ENCODE measurements at regions not wholly inside any gene's neighbourhood (a gene's known extent, or its start where the extent isn't known, plus 50 kb on each side); places are given as distances from the start of the nearest gene placed in this dataset.

- peaks cover 0 to 4% of the 10 kb centered on the region in 2 donors for H3K4me1 ChIP-seq (ENCODE audit: control insufficient read depth in 2 of 2, insufficient read depth in 1 of 2, low read depth in 1 of 2, low read length in 2 of 2)
Observed at GRCh38 chr11:20251496-20251895, 91.2 kb upstream of the DBX1 start.

GRCh38 chr11:20250644-20251247 is 90.5 kb upstream of the DBX1 start:
- H2BK120ac ChIP-seq (ENCODE audit: low read depth, low read length): no peak overlapping the region
- H4K91ac ChIP-seq (ENCODE audit: low read depth, low read length, poor library complexity): no peak overlapping the region
- H3K9ac ChIP-seq (ENCODE audit: low read depth, low read length, poor library complexity): no peak overlapping the region
- no peaks in the 10 kb centered on the region for H3K9me3 ChIP-seq (replicated peaks in 1 of 2; ENCODE audit: control insufficient read depth in 2 of 2, insufficient read depth in 1 of 2, low read depth in 1 of 2, low read length in 2 of 2)
- H3K4me2 ChIP-seq (ENCODE audit: insufficient read depth, low read length, poor library complexity, severe bottlenecking): no peak overlapping the region
- no peak overlapping the region for H3K4ac ChIP-seq (ENCODE audit: low read length)
- H2BK15ac ChIP-seq (ENCODE audit: low read length): no peak overlapping the region
- H3K23ac ChIP-seq (ENCODE audit: low read depth, low read length, poor library complexity): no peak overlapping the region
- peaks cover 0 to 99% (median 0%) of the 10 kb centered on the region in 3 experiments for H3K27me3 ChIP-seq (ENCODE audit: control insufficient read depth in 3 of 3, insufficient read depth in 3 of 3, low read depth in 1 of 3, low read length in 3 of 3)
- H3K4me3 ChIP-seq (ENCODE audit: low read length in 2 of 2): no peak overlapping the region
- no CpG with 5 or more reads among the region's 3 CpGs for WGBS, 2 donors (ENCODE audit: extremely low coverage in 2 of 2, insufficient read length in 2 of 2, insufficient replicate concordance in 1 of 2)
- no peak overlapping the region for H3K14ac ChIP-seq (ENCODE audit: low read length)
- H3K79me1 ChIP-seq (ENCODE audit: low read depth, low read length): no peaks in the 10 kb centered on the region
- no peak overlapping the region for H2AK5ac ChIP-seq (ENCODE audit: low read depth, low read length)
- peaks cover 0 to 8% of the 10 kb centered on the region in 2 donors for H3K4me1 ChIP-seq (ENCODE audit: control insufficient read depth in 2 of 2, insufficient read depth in 1 of 2, low read depth in 1 of 2, low read length in 2 of 2)
- no peaks in the 10 kb centered on the region for H3K36me3 ChIP-seq (replicated peaks in 1 of 2; ENCODE audit: control insufficient read depth in 2 of 2, insufficient read depth in 2 of 2, low read length in 2 of 2)
- no peak overlapping the region for H2AFZ ChIP-seq (ENCODE audit: low read length)
- no peak overlapping the region for H3K27ac ChIP-seq (replicated peaks; ENCODE audit: low read length)
- no peak overlapping the region for H2BK5ac ChIP-seq (ENCODE audit: low read length)
- no peak for DNase-seq (ENCODE audit: low spot score)
- no peak overlapping the region for H4K8ac ChIP-seq (ENCODE audit: low read depth, low read length)
- H3K18ac ChIP-seq (ENCODE audit: low read length): no peak overlapping the region
- no peak overlapping the region for H2BK12ac ChIP-seq (ENCODE audit: low read length)

More at GRCh38 chr11:20251496-20251895, 91.2 kb upstream of the DBX1 start:
- Histone ChIP-seq H3K36me3 (replicated peaks in 1 of 2; ENCODE audit: control insufficient read depth in 2 of 2, insufficient read depth in 2 of 2, low read length in 2 of 2) (no peaks in the 10 kb centered on the region), H3K9me3 (replicated peaks in 1 of 2; ENCODE audit: control insufficient read depth in 2 of 2, insufficient read depth in 1 of 2, low read depth in 1 of 2, low read length in 2 of 2) (no peaks in the 10 kb centered on the region), H4K91ac (ENCODE audit: low read depth, low read length, poor library complexity) (no peak overlapping the region), H3K27me3 (ENCODE audit: control insufficient read depth in 3 of 3, insufficient read depth in 3 of 3, low read depth in 1 of 3, low read length in 3 of 3) (peaks cover 0 to 99% (median 0%) of the 10 kb centered on the region in 3 experiments), H2BK15ac (ENCODE audit: low read length) (no peak overlapping the region), H2BK5ac (ENCODE audit: low read length) (no peak overlapping the region), H2BK12ac (ENCODE audit: low read length) (no peak overlapping the region), H2AK5ac (ENCODE audit: low read depth, low read length) (no peak overlapping the region), H4K8ac (ENCODE audit: low read depth, low read length) (no peak overlapping the region), H2AFZ (ENCODE audit: low read length) (no peak overlapping the region), H3K9ac (ENCODE audit: low read depth, low read length, poor library complexity) (no peak overlapping the region), H3K79me1 (ENCODE audit: low read depth, low read length) (no peaks in the 10 kb centered on the region), H3K18ac (ENCODE audit: low read length) (no peak overlapping the region), H3K14ac (ENCODE audit: low read length) (no peak overlapping the region), H3K27ac (replicated peaks; ENCODE audit: low read length) (no peak overlapping the region), H3K23ac (ENCODE audit: low read depth, low read length, poor library complexity) (no peak overlapping the region), H3K4me2 (ENCODE audit: insufficient read depth, low read length, poor library complexity, severe bottlenecking) (no peak overlapping the region), H2BK120ac (ENCODE audit: low read depth, low read length) (no peak overlapping the region), H3K4me3 (ENCODE audit: low read length in 2 of 2) (no peak overlapping the region), H3K4ac (ENCODE audit: low read length) (no peak overlapping the region)
- no peak for DNase-seq (ENCODE audit: low spot score)
- WGBS, 2 donors (ENCODE audit: extremely low coverage in 2 of 2, insufficient read length in 2 of 2, insufficient replicate concordance in 1 of 2): no CpG with 5 or more reads among the region's 3 CpGs

- Histone ChIP-seq H2BK12ac (ENCODE audit: low read length) (no peak overlapping the region), H3K9me3 (replicated peaks in 1 of 2; ENCODE audit: control insufficient read depth in 2 of 2, insufficient read depth in 1 of 2, low read depth in 1 of 2, low read length in 2 of 2) (no peaks in the 10 kb centered on the region), H3K27me3 (ENCODE audit: control insufficient read depth in 3 of 3, insufficient read depth in 3 of 3, low read depth in 1 of 3, low read length in 3 of 3) (peaks cover 0 to 91% (median 0%) of the 10 kb centered on the region in 3 experiments), H2AK5ac (ENCODE audit: low read depth, low read length) (no peak overlapping the region), H3K4me1 (ENCODE audit: control insufficient read depth in 2 of 2, insufficient read depth in 1 of 2, low read depth in 1 of 2, low read length in 2 of 2) (peaks cover 0 to 8% of the 10 kb centered on the region in 2 donors), H4K91ac (ENCODE audit: low read depth, low read length, poor library complexity) (no peak overlapping the region), H3K9ac (ENCODE audit: low read depth, low read length, poor library complexity) (no peak overlapping the region), H3K36me3 (replicated peaks in 1 of 2; ENCODE audit: control insufficient read depth in 2 of 2, insufficient read depth in 2 of 2, low read length in 2 of 2) (no peaks in the 10 kb centered on the region), H3K4me2 (ENCODE audit: insufficient read depth, low read length, poor library complexity, severe bottlenecking) (no peak overlapping the region), H3K18ac (ENCODE audit: low read length) (no peak overlapping the region), H3K27ac (replicated peaks; ENCODE audit: low read length) (no peak overlapping the region), H2BK5ac (ENCODE audit: low read length) (no peak overlapping the region), H3K79me1 (ENCODE audit: low read depth, low read length) (no peaks in the 10 kb centered on the region), H2BK15ac (ENCODE audit: low read length) (no peak overlapping the region), H3K4ac (ENCODE audit: low read length) (no peak overlapping the region), H3K23ac (ENCODE audit: low read depth, low read length, poor library complexity) (no peak overlapping the region), H3K4me3 (ENCODE audit: low read length in 2 of 2) (no peak overlapping the region), H4K8ac (ENCODE audit: low read depth, low read length) (no peak overlapping the region), H3K14ac (ENCODE audit: low read length) (no peak overlapping the region), H2BK120ac (ENCODE audit: low read depth, low read length) (no peak overlapping the region), H2AFZ (ENCODE audit: low read length) (no peak overlapping the region)
- DNase-seq (ENCODE audit: low spot score): no peak
- no CpG with 5 or more reads among the region's 3 CpGs for WGBS, 2 donors (ENCODE audit: extremely low coverage in 2 of 2, insufficient read length in 2 of 2, insufficient replicate concordance in 1 of 2)
Observed at GRCh38 chr11:20249796-20250195, 89.5 kb upstream of the DBX1 start.

- no peak for DNase-seq (ENCODE audit: low spot score)
- H3K18ac ChIP-seq (ENCODE audit: low read length): no peak overlapping the region
- H3K23ac ChIP-seq (ENCODE audit: low read depth, low read length, poor library complexity): no peak overlapping the region
- no peak overlapping the region for H3K4me3 ChIP-seq (ENCODE audit: low read length in 2 of 2)
- H3K14ac ChIP-seq (ENCODE audit: low read length): no peak overlapping the region
- H3K79me1 ChIP-seq (ENCODE audit: low read depth, low read length): no peaks in the 10 kb centered on the region
- H3K4me2 ChIP-seq (ENCODE audit: insufficient read depth, low read length, poor library complexity, severe bottlenecking): no peak overlapping the region
- no peak overlapping the region for H2BK5ac ChIP-seq (ENCODE audit: low read length)
- peaks cover 0 to 8% of the 10 kb centered on the region in 2 donors for H3K4me1 ChIP-seq (ENCODE audit: control insufficient read depth in 2 of 2, insufficient read depth in 1 of 2, low read depth in 1 of 2, low read length in 2 of 2)
- no peak overlapping the region for H2AK5ac ChIP-seq (ENCODE audit: low read depth, low read length)
- H3K27ac ChIP-seq (replicated peaks; ENCODE audit: low read length): no peak overlapping the region
- no peak overlapping the region for H2BK12ac ChIP-seq (ENCODE audit: low read length)
- no peak overlapping the region for H4K91ac ChIP-seq (ENCODE audit: low read depth, low read length, poor library complexity)
- no peak overlapping the region for H4K8ac ChIP-seq (ENCODE audit: low read depth, low read length)
- no peaks in the 10 kb centered on the region for H3K36me3 ChIP-seq (replicated peaks in 1 of 2; ENCODE audit: control insufficient read depth in 2 of 2, insufficient read depth in 2 of 2, low read length in 2 of 2)
- H2AFZ ChIP-seq (ENCODE audit: low read length): no peak overlapping the region
- no peak overlapping the region for H3K4ac ChIP-seq (ENCODE audit: low read length)
- no peak overlapping the region for H3K9ac ChIP-seq (ENCODE audit: low read depth, low read length, poor library complexity)
- H3K27me3 ChIP-seq (ENCODE audit: control insufficient read depth in 3 of 3, insufficient read depth in 3 of 3, low read depth in 1 of 3, low read length in 3 of 3): peaks cover 0 to 87% (median 0%) of the 10 kb centered on the region in 3 experiments
- WGBS, 2 donors (ENCODE audit: extremely low coverage in 2 of 2, insufficient read length in 2 of 2, insufficient replicate concordance in 1 of 2): no CpG with 5 or more reads among the region's 5 CpGs
- no peak overlapping the region for H2BK120ac ChIP-seq (ENCODE audit: low read depth, low read length)
- no peak overlapping the region for H2BK15ac ChIP-seq (ENCODE audit: low read length)
- H3K9me3 ChIP-seq (replicated peaks in 1 of 2; ENCODE audit: control insufficient read depth in 2 of 2, insufficient read depth in 1 of 2, low read depth in 1 of 2, low read length in 2 of 2): no peaks in the 10 kb centered on the region
Observed at GRCh38 chr11:20249378-20249777, 89.1 kb upstream of the DBX1 start.

Data from neuronal stem cell (in vitro differentiated cells).